ENCODE measurements at regions not wholly inside any gene's neighbourhood (a gene's known extent, or its start where the extent isn't known, plus 50 kb on each side); places are given as distances from the start of the nearest gene placed in this dataset.

DNA sequence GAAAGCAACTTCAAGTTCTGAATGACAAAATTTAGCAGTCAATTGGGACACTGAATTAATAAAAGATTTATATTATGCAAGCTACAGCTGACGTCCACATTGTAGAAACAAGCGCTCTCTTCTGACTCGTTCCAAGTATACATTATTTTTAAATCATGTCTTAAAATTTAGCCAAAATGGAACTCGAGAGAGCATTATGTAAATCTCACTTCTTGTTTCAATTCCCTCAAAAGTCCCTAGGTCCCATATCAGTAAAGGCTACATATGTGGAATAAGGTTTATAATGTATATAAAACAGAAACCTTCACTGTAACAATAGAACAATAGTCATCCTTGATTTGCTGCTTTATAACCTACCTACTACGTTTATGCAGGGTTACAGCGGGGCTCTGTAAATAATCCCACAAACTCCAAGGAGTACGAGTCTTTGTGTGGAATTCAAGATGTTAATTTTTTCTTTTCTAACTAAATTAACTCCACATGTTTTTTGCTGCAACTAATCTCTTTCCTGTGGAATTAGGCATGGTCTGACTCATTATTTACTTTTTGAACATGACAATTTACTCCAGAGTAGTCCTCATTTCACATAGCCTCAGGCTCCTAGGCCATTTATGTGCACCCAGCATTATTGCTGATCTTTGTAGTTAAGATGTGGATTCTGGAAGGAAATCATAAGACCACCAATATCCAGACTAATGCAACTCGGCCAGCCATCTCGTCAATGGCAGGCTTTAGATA is 785.1 kb downstream of the LTN1 start:
- TF ChIP-seq, protein P1, sequence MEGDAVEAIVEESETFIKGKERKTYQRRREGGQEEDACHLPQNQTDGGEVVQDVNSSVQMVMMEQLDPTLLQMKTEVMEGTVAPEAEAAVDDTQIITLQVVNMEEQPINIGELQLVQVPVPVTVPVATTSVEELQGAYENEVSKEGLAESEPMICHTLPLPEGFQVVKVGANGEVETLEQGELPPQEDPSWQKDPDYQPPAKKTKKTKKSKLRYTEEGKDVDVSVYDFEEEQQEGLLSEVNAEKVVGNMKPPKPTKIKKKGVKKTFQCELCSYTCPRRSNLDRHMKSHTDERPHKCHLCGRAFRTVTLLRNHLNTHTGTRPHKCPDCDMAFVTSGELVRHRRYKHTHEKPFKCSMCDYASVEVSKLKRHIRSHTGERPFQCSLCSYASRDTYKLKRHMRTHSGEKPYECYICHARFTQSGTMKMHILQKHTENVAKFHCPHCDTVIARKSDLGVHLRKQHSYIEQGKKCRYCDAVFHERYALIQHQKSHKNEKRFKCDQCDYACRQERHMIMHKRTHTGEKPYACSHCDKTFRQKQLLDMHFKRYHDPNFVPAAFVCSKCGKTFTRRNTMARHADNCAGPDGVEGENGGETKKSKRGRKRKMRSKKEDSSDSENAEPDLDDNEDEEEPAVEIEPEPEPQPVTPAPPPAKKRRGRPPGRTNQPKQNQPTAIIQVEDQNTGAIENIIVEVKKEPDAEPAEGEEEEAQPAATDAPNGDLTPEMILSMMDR (IDR thresholded peaks at IDR 0.05) = no peak
- H3K27ac ChIP-seq = no peak overlapping the region
- no peaks in the 10 kb centered on the region for H3K9me3 ChIP-seq
- H3K27me3 ChIP-seq (replicated peaks; ENCODE audit: insufficient read depth) = no peaks in the 10 kb centered on the region
- DNase-seq (ENCODE audit: low spot score) (no peak), ATAC-seq (ENCODE audit: insufficient number of reproducible peaks, low FRiP score, low read depth) (no peak)
- H3K36me3 ChIP-seq = no peaks in the 10 kb centered on the region
- no peak overlapping the region for H3K4me3 ChIP-seq
- H3K4me1 ChIP-seq (ENCODE audit: control insufficient read depth in 1 of 2, low read depth in 2 of 2) = peaks cover 0 to 13% of the 10 kb centered on the region in 2 donors

DNA sequence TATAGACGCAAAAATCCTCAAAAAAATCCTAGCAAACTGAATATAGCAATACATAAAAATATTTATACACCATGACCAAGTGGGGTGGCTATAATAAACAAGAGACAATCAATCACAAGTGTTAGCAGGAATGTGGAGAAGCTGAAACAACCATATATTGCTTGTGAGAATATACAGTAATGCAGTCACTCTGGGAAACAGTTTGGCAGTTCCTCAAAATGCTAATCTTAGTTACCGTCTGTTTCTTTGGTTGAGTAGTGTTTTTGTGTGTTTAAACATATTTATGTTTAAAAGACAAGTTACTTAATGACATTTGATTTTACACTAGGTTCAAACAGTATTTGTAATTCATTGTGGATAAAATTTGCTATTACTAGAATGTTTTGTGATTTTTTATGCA is 792.0 kb downstream of the LTN1 start:
- H3K9me3 ChIP-seq = no peaks in the 10 kb centered on the region
- no peaks in the 10 kb centered on the region for H3K4me1 ChIP-seq (ENCODE audit: control insufficient read depth in 1 of 2, low read depth in 2 of 2)
- no peak overlapping the region for H3K27ac ChIP-seq
- no peak for DNase-seq (ENCODE audit: low spot score)
- no peaks in the 10 kb centered on the region for H3K36me3 ChIP-seq
- H3K4me3 ChIP-seq = no peak overlapping the region
- no peaks in the 10 kb centered on the region for H3K27me3 ChIP-seq (replicated peaks; ENCODE audit: insufficient read depth)
- no peak for ATAC-seq (ENCODE audit: insufficient number of reproducible peaks, low FRiP score, low read depth)
- TF ChIP-seq, protein P1 (IDR thresholded peaks at IDR 0.05) = no peak

DNA sequence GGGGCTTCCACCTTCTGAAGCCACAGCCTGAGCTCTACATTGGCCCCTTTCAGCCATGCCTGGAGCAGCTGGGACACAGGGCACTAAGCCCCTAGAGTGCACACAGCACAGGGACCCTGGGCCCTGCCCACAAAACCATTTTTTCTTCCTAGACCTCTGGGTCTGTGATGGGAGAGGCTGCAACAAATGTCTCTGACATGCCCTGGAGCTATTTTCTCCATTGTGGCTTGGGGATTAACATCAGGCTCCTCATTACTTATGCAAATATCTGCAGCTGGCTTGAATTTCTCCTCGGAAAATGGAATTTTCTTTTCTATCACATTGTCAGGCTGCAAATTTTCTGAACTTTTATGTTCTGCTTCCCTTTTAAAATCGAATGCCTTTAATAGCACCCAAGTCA is 795.7 kb downstream of the LTN1 start:
- ATAC-seq (ENCODE audit: insufficient number of reproducible peaks, low FRiP score, low read depth) = no peak
- no peaks in the 10 kb centered on the region for H3K4me1 ChIP-seq (ENCODE audit: control insufficient read depth in 1 of 2, low read depth in 2 of 2)

DNA sequence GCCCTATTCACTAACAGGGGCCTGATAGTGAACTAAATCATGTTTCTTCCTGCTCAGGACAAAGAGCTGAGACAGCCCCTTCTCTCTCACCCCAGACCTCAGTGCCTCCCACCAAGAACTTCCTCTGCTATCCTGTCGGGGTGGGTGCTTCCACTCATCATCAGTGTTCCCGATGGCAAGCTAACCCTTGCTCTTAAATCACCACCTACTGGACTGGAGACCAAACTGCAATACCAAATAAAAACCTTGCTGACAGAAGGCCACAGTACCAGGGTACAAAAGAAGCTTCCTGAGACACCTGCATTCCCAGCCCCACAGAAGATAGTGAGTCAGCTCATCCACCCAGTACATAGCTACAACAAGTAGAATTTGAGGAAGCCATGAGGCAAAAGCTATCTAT is 799.5 kb downstream of the LTN1 start:
- DNase-seq (ENCODE audit: low spot score) (no peak), ATAC-seq (ENCODE audit: insufficient number of reproducible peaks, low FRiP score, low read depth) (no peak)
- no peak overlapping the region for H3K27ac ChIP-seq
- no peaks in the 10 kb centered on the region for H3K9me3 ChIP-seq
- no peak overlapping the region for H3K4me3 ChIP-seq
- H3K4me1 ChIP-seq (ENCODE audit: control insufficient read depth in 1 of 2, low read depth in 2 of 2) = no peaks in the 10 kb centered on the region
- TF ChIP-seq, protein P1 (IDR thresholded peaks at IDR 0.05) = no peak
- no peaks in the 10 kb centered on the region for H3K27me3 ChIP-seq (replicated peaks; ENCODE audit: insufficient read depth)
- no peaks in the 10 kb centered on the region for H3K36me3 ChIP-seq

More for the DNA sequence above, 795.7 kb downstream of the LTN1 start:
- Histone ChIP-seq H3K27ac (no peak overlapping the region), H3K4me3 (no peak overlapping the region), H3K9me3 (no peaks in the 10 kb centered on the region), H3K27me3 (replicated peaks; ENCODE audit: insufficient read depth) (no peaks in the 10 kb centered on the region), H3K36me3 (no peaks in the 10 kb centered on the region)
- DNase-seq (ENCODE audit: low spot score) = no peak
- TF ChIP-seq, protein P1 (IDR thresholded peaks at IDR 0.05) = no peak

DNA sequence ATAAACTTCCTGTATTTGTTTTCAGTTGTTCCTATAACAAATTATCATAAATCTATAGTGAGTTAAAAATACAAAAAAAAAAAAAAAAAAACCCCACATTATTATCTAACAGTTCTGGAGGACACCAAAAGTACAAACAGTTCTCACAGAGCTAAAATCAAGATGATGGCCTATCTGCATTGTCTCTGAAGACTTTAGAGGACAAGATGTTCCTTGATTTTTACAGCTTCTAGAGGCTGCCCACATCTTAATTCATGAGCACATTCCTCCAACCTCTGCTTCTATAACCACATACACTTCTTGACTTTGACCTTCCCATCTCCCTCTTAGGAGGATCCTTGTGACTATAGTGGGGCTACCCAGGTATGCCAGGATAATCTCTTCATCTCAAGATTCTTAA is 806.1 kb downstream of the LTN1 start:
- Histone ChIP-seq H3K27me3 (replicated peaks; ENCODE audit: insufficient read depth) (no peaks in the 10 kb centered on the region), H3K36me3 (no peaks in the 10 kb centered on the region), H3K4me3 (no peak overlapping the region), H3K9me3 (no peaks in the 10 kb centered on the region), H3K4me1 (ENCODE audit: control insufficient read depth in 1 of 2, low read depth in 2 of 2) (no peaks in the 10 kb centered on the region), H3K27ac (no peak overlapping the region)
- ATAC-seq (ENCODE audit: insufficient number of reproducible peaks, low FRiP score, low read depth) (no peak), DNase-seq (ENCODE audit: low spot score) (no peak)
- TF ChIP-seq, protein P1 (IDR thresholded peaks at IDR 0.05) = no peak

All from thoracic aorta (tissue), 2 donors.